Smooth muscle cell (in vitro differentiated cells): ENCODE measurements at regions not wholly inside any gene's neighbourhood (a gene's known extent, or its start where the extent isn't known, plus 50 kb on each side); places are given as distances from the start of the nearest gene placed in this dataset.

ENCODE experiments used
- DNase-seq: peaks from one replicate; lab custom pipeline; 2025; ENCODE audit not compliant: unreplicated experiment; lab: John Stamatoyannopoulos, UW
- H2AFZ ChIP-seq: fragments of 200-600 bp; sonication (generic); 2 replicates; pipeline ENCODE4 v1.6.0; 2016; ENCODE audit warnings: antibody characterized with exemption, low read depth, mild to moderate bottlenecking
- H3F3A ChIP-seq: fragments of 200-600 bp; sonication (generic); 2 replicates; pipeline ENCODE4 v1.6.0; 2017; ENCODE audit warnings: antibody characterized with exemption, low read depth
- H3K27ac ChIP-seq: fragments of 200-600 bp; sonication (generic); 2 replicates; pipeline ENCODE4 v1.5.1; 2016; ENCODE audit warnings: low read depth, mild to moderate bottlenecking
- H3K27me3 ChIP-seq: fragments of 200-600 bp; sonication (generic); 2 replicates; pipeline ENCODE4 v1.6.1; 2016; ENCODE audit warnings: low read depth, mild to moderate bottlenecking
- H3K36me3 ChIP-seq: fragments of 200-600 bp; sonication (generic); 2 replicates; pipeline ENCODE4 v1.5.1; 2016; ENCODE audit warnings: low read depth
- H3K4me1 ChIP-seq: fragments of 200-600 bp; sonication (generic); 2 replicates; pipeline ENCODE4 v1.5.1; 2016; ENCODE audit warnings: low read depth
- H3K4me2 ChIP-seq: fragments of 200-600 bp; sonication (generic); 2 replicates; pipeline ENCODE4 v1.6.0; 2016; ENCODE audit warnings: mild to moderate bottlenecking
- H3K4me3 ChIP-seq: fragments of 200-600 bp; sonication (generic); 2 replicates; pipeline ENCODE4 v1.5.1; 2016; ENCODE audit warnings: mild to moderate bottlenecking
- H3K79me2 ChIP-seq: fragments of 200-600 bp; sonication (generic); 2 replicates; pipeline ENCODE4 v1.6.0; 2016; ENCODE audit warnings: low read depth, mild to moderate bottlenecking
- H3K9ac ChIP-seq: fragments of 200-600 bp; sonication (generic); 2 replicates; pipeline ENCODE4 v1.6.0; 2016; ENCODE audit warnings: low read depth
- H3K9me3 ChIP-seq: fragments of 200-600 bp; sonication (generic); replicated peaks from 2 replicates; pipeline ENCODE4 v1.5.1; 2016; ENCODE audit warnings: low read depth
- H4K20me1 ChIP-seq: fragments of 200-600 bp; sonication (generic); 2 replicates; pipeline ENCODE4 v1.6.0; 2016; ENCODE audit warnings: low read depth
- WGBS: methylation state at CpG from one replicate; pipeline ENCODE4 v1.1.7; 2016; ENCODE audit warnings: low lambda C conversion rate; 5-methylcytosine and 5-hydroxymethylcytosine counted together
- TF ChIP-seq, protein P1 (sequence below): fragments of 200-600 bp; sonication (generic); IDR thresholded peaks from 2 replicates; pipeline ENCODE4 v1.5.1; 2017; ENCODE audit warnings: borderline replicate concordance, mild to moderate bottlenecking, antibody characterized with exemption; ENCODE audit not compliant: insufficient read depth, poor library complexity, severe bottlenecking

DNA sequence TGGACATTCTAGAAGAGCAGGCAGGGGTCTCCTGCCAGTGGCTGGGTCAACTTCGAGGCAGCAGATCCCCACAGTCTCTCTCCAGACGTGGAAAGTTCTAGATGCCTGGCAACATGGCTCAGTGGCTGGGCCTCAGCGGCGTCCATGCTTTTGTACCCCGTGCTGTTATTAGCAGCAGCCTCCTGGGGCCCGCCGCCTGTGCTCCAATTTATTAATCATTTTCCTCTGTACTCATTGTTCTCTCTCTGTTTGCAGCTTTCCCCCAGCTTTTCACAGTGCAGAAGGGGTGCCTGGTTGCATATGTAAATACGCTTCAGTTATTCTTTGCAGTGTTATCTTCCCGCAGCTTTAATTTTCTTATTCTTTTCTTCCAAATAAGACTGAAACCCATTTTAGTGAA lies 515.1 kb downstream of the TBC1D22A start:
- H3K79me2 ChIP-seq = no peaks in the 10 kb centered on the region
- no peaks in the 10 kb centered on the region for H3K27me3 ChIP-seq
- H3K36me3 ChIP-seq = no peaks in the 10 kb centered on the region
- WGBS = 83% methylated on average over 9 of the region's 9 CpGs
- H3K4me1 ChIP-seq = no peaks in the 10 kb centered on the region
- TF ChIP-seq, protein P1, sequence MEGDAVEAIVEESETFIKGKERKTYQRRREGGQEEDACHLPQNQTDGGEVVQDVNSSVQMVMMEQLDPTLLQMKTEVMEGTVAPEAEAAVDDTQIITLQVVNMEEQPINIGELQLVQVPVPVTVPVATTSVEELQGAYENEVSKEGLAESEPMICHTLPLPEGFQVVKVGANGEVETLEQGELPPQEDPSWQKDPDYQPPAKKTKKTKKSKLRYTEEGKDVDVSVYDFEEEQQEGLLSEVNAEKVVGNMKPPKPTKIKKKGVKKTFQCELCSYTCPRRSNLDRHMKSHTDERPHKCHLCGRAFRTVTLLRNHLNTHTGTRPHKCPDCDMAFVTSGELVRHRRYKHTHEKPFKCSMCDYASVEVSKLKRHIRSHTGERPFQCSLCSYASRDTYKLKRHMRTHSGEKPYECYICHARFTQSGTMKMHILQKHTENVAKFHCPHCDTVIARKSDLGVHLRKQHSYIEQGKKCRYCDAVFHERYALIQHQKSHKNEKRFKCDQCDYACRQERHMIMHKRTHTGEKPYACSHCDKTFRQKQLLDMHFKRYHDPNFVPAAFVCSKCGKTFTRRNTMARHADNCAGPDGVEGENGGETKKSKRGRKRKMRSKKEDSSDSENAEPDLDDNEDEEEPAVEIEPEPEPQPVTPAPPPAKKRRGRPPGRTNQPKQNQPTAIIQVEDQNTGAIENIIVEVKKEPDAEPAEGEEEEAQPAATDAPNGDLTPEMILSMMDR = no peak
- no peaks in the 10 kb centered on the region for H3F3A ChIP-seq
- no peak overlapping the region for H3K4me2 ChIP-seq
- H3K27ac ChIP-seq = no peak overlapping the region
- H3K9me3 ChIP-seq = peaks cover 3% of the 10 kb centered on the region
- no peak overlapping the region for H3K9ac ChIP-seq
- H2AFZ ChIP-seq = no peak overlapping the region
- no peaks in the 10 kb centered on the region for H4K20me1 ChIP-seq
- no peak overlapping the region for H3K4me3 ChIP-seq
- DNase-seq = no peak

DNA sequence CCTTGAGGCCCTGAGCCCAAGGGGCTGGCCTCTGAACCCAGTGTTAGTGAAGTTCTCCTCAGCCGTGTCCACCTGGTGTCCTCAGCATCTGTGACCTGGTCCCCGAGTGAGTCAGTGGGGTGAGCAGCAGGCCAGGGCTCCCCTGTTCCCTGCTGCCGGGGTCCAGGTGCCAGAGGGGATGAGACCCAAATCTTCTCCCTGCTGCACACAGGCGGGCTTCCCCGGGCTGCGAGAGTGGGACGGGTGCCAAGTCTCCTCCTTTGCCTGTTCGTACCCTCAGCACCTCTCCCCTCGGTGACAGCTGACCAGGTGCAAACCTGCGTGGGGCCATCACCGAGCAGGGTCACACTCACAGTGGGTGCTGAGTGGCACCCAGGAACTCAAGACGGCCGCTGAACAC lies 514.5 kb downstream of the TBC1D22A start:
- TF ChIP-seq, protein P1 = no peak
- H3K9me3 ChIP-seq = peaks cover 3% of the 10 kb centered on the region
- WGBS = 90% methylated on average over 13 of the region's 13 CpGs
- no peaks in the 10 kb centered on the region for H3K4me1 ChIP-seq
- no peak for DNase-seq
- no peak overlapping the region for H3K4me2 ChIP-seq
- H4K20me1 ChIP-seq = no peaks in the 10 kb centered on the region
- H3K79me2 ChIP-seq = no peaks in the 10 kb centered on the region
- H3K4me3 ChIP-seq = no peak overlapping the region
- H3K9ac ChIP-seq = no peak overlapping the region
- H2AFZ ChIP-seq = no peak overlapping the region
- H3K36me3 ChIP-seq = no peaks in the 10 kb centered on the region
- H3F3A ChIP-seq = no peaks in the 10 kb centered on the region
- no peaks in the 10 kb centered on the region for H3K27me3 ChIP-seq
- H3K27ac ChIP-seq = no peak overlapping the region

DNA sequence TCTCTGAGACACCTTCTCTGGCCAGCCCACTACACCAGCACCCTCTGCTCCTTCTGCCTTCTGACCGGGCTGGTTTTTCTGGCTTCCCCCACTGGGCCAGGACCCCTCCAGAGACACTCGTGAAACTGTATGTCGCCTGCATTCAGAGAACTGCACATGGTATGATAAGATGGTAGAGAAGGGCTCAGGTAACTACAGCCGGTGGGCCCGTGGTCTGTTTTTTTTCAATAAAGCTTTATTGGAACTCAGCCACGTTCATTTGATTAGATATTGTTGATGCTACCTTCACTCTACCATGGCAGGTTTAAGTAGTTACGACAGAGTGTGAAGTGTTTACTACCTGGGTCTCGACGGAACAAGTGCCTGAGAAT lies 514.0 kb downstream of the TBC1D22A start:
- Histone ChIP-seq H2AFZ (no peak overlapping the region), H3K4me3 (no peak overlapping the region), H3F3A (no peaks in the 10 kb centered on the region), H3K4me2 (no peak overlapping the region), H3K36me3 (no peaks in the 10 kb centered on the region), H3K4me1 (no peaks in the 10 kb centered on the region), H3K27me3 (no peaks in the 10 kb centered on the region), H3K9me3 (no peaks in the 10 kb centered on the region), H3K27ac (no peak overlapping the region), H3K9ac (no peak overlapping the region), H4K20me1 (no peaks in the 10 kb centered on the region), H3K79me2 (no peaks in the 10 kb centered on the region)
- WGBS = 86% methylated on average over 9 of the region's 9 CpGs
- TF ChIP-seq, protein P1 = no peak
- DNase-seq = no peak

DNA sequence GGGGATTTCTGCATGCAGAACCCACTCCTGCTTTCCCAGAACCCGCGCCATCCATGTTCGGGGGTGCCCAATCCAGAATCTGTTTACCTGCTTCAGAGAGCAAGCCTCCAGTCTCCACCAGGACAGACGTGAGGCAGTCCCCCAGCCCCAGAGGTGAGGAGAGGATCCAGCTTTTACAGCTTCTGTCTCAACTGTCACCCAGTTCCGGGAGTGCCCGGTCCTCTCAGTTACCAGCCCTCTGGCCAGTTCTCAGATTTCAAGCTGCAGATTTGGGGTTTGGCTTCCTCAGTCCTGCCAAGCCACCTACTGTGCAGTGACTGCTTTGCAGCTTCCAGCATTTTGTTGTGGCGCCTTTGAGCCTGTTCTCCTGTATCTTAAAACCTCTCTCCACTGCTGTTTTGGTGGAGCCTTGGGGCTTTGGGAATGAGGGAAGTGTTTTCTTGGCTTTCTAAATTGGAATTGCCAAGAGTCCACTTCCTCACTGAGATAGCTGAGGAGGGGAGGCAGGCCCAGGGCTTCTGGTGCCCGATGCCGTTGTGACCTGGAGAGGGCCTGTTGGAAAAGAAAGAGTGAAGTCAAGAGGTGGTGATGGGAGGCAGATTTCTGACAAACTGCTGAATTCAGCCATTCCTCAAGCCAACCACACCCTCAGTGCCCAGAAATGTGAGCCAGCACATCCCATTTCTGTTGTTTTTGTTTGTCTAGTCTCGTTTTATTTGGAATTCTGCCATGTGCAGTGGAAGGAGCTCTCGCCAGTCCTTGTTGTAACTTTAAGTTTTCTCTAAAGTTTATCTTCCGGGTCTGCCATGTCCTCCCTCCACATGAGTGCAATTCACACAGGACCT lies 513.4 kb downstream of the TBC1D22A start:
- 75% methylated on average over 12 of the region's 12 CpGs for WGBS
- no peaks in the 10 kb centered on the region for H3K36me3 ChIP-seq
- H3K27me3 ChIP-seq = no peaks in the 10 kb centered on the region
- no peak overlapping the region for H3K27ac ChIP-seq
- H4K20me1 ChIP-seq = no peaks in the 10 kb centered on the region
- H3K79me2 ChIP-seq = no peaks in the 10 kb centered on the region
- no peaks in the 10 kb centered on the region for H3K4me1 ChIP-seq
- DNase-seq = no peak
- no peaks in the 10 kb centered on the region for H3F3A ChIP-seq
- H3K9ac ChIP-seq = no peak overlapping the region
- H3K4me3 ChIP-seq = no peak overlapping the region
- TF ChIP-seq, protein P1 = no peak
- H3K9me3 ChIP-seq = no peaks in the 10 kb centered on the region
- H3K4me2 ChIP-seq = no peak overlapping the region
- H2AFZ ChIP-seq = no peak overlapping the region
